ENCODE measurements at regions not wholly inside any gene's neighbourhood (a gene's known extent, or its start where the extent isn't known, plus 50 kb on each side); places are given as distances from the start of the nearest gene placed in this dataset.
A peak's percentile ranks its signal among the peaks of the same experiment; 100 is the strongest.

GRCh38 chr10:29731760-29732159 is 97.0 kb upstream of the SVIL start:
- DNase-seq (no peak), ATAC-seq (ENCODE audit: insufficient read depth, low read depth) (no peak)
- peaks cover 82% of the 10 kb centered on the region for H3K79me2 ChIP-seq (ENCODE audit: insufficient read depth, low read length)
- peaks cover 7% of the 10 kb centered on the region; the same call in 1 of the 2 replicates for H4K20me1 ChIP-seq (ENCODE audit: insufficient read depth, low read length)
- TF ChIP-seq CTCF (IDR thresholded peaks at IDR 0.05; ENCODE audit: borderline replicate concordance, extremely low read depth, low read length, poor library complexity, severe bottlenecking) = no peak
- H3K27me3 ChIP-seq (ENCODE audit: insufficient read depth, low read length, poor library complexity) = no peaks in the 10 kb centered on the region
- H3K36me3 ChIP-seq (ENCODE audit: insufficient read depth, low read length) = peaks cover 8% of the 10 kb centered on the region; the same call in 1 of the 2 replicates
- no peak overlapping the region for H3K27ac ChIP-seq (ENCODE audit: low read length)
- H3K9ac ChIP-seq (ENCODE audit: low read depth, low read length) = no peak overlapping the region
- peaks cover 34% of the 10 kb centered on the region for H3K4me1 ChIP-seq (ENCODE audit: insufficient read depth, low read length)
- no peak overlapping the region for H3K4me3 ChIP-seq (ENCODE audit: low read depth in 1 of 2, low read length in 2 of 2)
- peak overlapping the region; percentile 3; the same call in 1 of the 2 replicates for H3K4me2 ChIP-seq (ENCODE audit: insufficient read depth, low read length)
- no peak overlapping the region for H2AFZ ChIP-seq (ENCODE audit: low read depth, low read length)
- H3K9me3 ChIP-seq (ENCODE audit: insufficient read depth, low read length, severe bottlenecking) = no peaks in the 10 kb centered on the region

GRCh38 chr10:29730969-29731368 is 96.2 kb upstream of the SVIL start:
- H4K20me1 ChIP-seq (ENCODE audit: insufficient read depth, low read length) = peaks cover 10% of the 10 kb centered on the region; the same call in 1 of the 2 replicates
- no peaks in the 10 kb centered on the region for H3K9me3 ChIP-seq (ENCODE audit: insufficient read depth, low read length, severe bottlenecking)
- H3K79me2 ChIP-seq (ENCODE audit: insufficient read depth, low read length) = peaks cover 89% of the 10 kb centered on the region
- ATAC-seq (ENCODE audit: insufficient read depth, low read depth) (no peak), DNase-seq (no peak)
- no peaks in the 10 kb centered on the region for H3K27me3 ChIP-seq (ENCODE audit: insufficient read depth, low read length, poor library complexity)
- H3K36me3 ChIP-seq (ENCODE audit: insufficient read depth, low read length) = peaks cover 8% of the 10 kb centered on the region; the same call in 1 of the 2 replicates
- H3K9ac ChIP-seq (ENCODE audit: low read depth, low read length) = no peak overlapping the region
- no peak overlapping the region for H2AFZ ChIP-seq (ENCODE audit: low read depth, low read length)
- TF ChIP-seq CTCF (IDR thresholded peaks at IDR 0.05; ENCODE audit: borderline replicate concordance, extremely low read depth, low read length, poor library complexity, severe bottlenecking) (no peak), EZH2 (IDR thresholded peaks at IDR 0.05; ENCODE audit: borderline replicate concordance, low read depth, low read length, severe bottlenecking) (no peak)
- no peak overlapping the region for H3K4me2 ChIP-seq (ENCODE audit: insufficient read depth, low read length)
- peaks cover 28% of the 10 kb centered on the region for H3K4me1 ChIP-seq (ENCODE audit: insufficient read depth, low read length)
- no peak overlapping the region for H3K27ac ChIP-seq (ENCODE audit: low read length)
- no peak overlapping the region for H3K4me3 ChIP-seq (ENCODE audit: low read depth in 1 of 2, low read length in 2 of 2)

GRCh38 chr10:29730458-29730857 is 95.7 kb upstream of the SVIL start:
- no peak overlapping the region for H3K9ac ChIP-seq (ENCODE audit: low read depth, low read length)
- H4K20me1 ChIP-seq (ENCODE audit: insufficient read depth, low read length) = peaks cover 14% of the 10 kb centered on the region; the same call in 1 of the 2 replicates
- DNase-seq = no peak
- H3K9me3 ChIP-seq (ENCODE audit: insufficient read depth, low read length, severe bottlenecking) = no peaks in the 10 kb centered on the region
- H3K79me2 ChIP-seq (ENCODE audit: insufficient read depth, low read length) = peaks cover 92% of the 10 kb centered on the region
- H3K36me3 ChIP-seq (ENCODE audit: insufficient read depth, low read length) = peaks cover 8% of the 10 kb centered on the region; the same call in 1 of the 2 replicates
- TF ChIP-seq EZH2 (IDR thresholded peaks at IDR 0.05; ENCODE audit: borderline replicate concordance, low read depth, low read length, severe bottlenecking) (no peak), CTCF (IDR thresholded peaks at IDR 0.05; ENCODE audit: borderline replicate concordance, extremely low read depth, low read length, poor library complexity, severe bottlenecking) (no peak)
- H3K27ac ChIP-seq (ENCODE audit: low read length) = no peak overlapping the region
- ATAC-seq (ENCODE audit: insufficient read depth, low read depth) = no peak
- H2AFZ ChIP-seq (ENCODE audit: low read depth, low read length) = no peak overlapping the region
- H3K27me3 ChIP-seq (ENCODE audit: insufficient read depth, low read length, poor library complexity) = no peaks in the 10 kb centered on the region
- no peak overlapping the region for H3K4me2 ChIP-seq (ENCODE audit: insufficient read depth, low read length)
- H3K4me3 ChIP-seq (ENCODE audit: low read depth in 1 of 2, low read length in 2 of 2) = no peak overlapping the region
- peaks cover 26% of the 10 kb centered on the region for H3K4me1 ChIP-seq (ENCODE audit: insufficient read depth, low read length)

Measured in DND-41 (cell line).